Cardiac fibroblast (primary cell): ENCODE measurements at regions not wholly inside any gene's neighbourhood (a gene's known extent, or its start where the extent isn't known, plus 50 kb on each side); places are given as distances from the start of the nearest gene placed in this dataset.
"Not testable (repeated sequence)": the region's sequence is repeated elsewhere in the genome, so short reads cannot be mapped to it uniquely, and the experiment has no call there.

Experiments
- DNase-seq, 2 donors: peaks; one replicate each; pipeline versions ENCODE4 v3.0.0 to v3.0.0-alpha.2; 2010; ENCODE audit warnings: low read depth in 2 of 2
- H3K4me3 ChIP-seq, 2 donors: replicated peaks in 1 of 2; 1 replicate in 1 of 2; 2 replicates in 1 of 2; pipeline ENCODE4 v1.5.1; 2011; ENCODE audit warnings: low read depth in 2 of 2, low read length in 2 of 2, mild to moderate bottlenecking in 2 of 2, moderate library complexity in 1 of 2
- TF ChIP-seq, protein P1 (sequence below): IDR thresholded peaks from one replicate; pipeline ENCODE4 v1.5.1; 2011; ENCODE audit warnings: low read depth, mild to moderate bottlenecking, low read length, inconsistent platforms

GRCh38 chr20:1727303-1727702 lies 69.7 kb upstream of the SIRPG start:
- not testable (repeated sequence) for DNase-seq, H3K4me3 ChIP-seq

GRCh38 chr20:1724901-1725300 lies 67.3 kb upstream of the SIRPG start:
- TF ChIP-seq, protein P1, sequence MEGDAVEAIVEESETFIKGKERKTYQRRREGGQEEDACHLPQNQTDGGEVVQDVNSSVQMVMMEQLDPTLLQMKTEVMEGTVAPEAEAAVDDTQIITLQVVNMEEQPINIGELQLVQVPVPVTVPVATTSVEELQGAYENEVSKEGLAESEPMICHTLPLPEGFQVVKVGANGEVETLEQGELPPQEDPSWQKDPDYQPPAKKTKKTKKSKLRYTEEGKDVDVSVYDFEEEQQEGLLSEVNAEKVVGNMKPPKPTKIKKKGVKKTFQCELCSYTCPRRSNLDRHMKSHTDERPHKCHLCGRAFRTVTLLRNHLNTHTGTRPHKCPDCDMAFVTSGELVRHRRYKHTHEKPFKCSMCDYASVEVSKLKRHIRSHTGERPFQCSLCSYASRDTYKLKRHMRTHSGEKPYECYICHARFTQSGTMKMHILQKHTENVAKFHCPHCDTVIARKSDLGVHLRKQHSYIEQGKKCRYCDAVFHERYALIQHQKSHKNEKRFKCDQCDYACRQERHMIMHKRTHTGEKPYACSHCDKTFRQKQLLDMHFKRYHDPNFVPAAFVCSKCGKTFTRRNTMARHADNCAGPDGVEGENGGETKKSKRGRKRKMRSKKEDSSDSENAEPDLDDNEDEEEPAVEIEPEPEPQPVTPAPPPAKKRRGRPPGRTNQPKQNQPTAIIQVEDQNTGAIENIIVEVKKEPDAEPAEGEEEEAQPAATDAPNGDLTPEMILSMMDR: no peak
- H3K4me3 ChIP-seq: no peak overlapping the region
- DNase-seq: no peak

GRCh38 chr20:1722513-1723050 lies 65.0 kb upstream of the SIRPG start:
- H3K4me3 ChIP-seq: no peak overlapping the region
- TF ChIP-seq, protein P1: no peak
- no peak for DNase-seq

DNA sequence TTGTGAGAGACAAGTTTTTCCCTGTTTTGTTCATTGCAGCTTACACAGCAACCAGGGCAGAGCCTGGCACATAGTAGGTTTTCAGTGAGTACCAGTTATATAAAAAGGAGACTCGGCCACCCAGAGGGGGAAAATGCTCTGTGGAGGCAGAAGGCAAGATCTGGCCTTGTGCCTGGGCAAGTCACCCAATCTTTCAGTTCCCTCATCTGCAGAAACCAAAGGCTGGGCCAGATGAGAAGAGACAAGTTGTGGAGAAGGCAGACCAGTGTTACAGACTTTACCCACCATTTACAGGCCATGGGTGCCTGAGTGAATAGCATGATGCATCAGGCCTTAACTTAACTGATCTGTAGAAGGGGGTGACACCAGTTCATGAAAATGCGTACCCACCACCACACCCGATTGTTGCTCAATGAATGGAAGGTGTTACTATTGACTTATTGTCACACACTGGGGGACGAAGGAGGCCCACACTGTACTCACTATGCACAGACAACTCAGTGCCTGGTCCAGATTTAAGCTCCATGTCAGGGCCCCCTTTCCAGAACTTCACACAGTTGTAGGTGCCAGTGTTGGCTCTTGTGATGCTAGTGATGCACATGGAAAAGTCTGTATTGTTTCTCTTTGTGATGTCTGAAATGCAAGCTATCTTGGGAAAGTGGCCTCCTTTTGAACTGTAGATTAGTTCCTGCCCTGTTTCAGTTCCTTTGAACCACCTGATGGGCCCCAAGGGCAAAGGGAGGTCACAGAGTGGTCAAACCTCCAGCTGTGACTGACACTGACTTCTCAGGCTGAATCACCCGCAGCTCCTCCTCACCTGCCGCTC lies 64.3 kb upstream of the SIRPG start:
- H3K4me3 ChIP-seq: no peak overlapping the region
- TF ChIP-seq, protein P1: no peak
- no peak for DNase-seq

DNA sequence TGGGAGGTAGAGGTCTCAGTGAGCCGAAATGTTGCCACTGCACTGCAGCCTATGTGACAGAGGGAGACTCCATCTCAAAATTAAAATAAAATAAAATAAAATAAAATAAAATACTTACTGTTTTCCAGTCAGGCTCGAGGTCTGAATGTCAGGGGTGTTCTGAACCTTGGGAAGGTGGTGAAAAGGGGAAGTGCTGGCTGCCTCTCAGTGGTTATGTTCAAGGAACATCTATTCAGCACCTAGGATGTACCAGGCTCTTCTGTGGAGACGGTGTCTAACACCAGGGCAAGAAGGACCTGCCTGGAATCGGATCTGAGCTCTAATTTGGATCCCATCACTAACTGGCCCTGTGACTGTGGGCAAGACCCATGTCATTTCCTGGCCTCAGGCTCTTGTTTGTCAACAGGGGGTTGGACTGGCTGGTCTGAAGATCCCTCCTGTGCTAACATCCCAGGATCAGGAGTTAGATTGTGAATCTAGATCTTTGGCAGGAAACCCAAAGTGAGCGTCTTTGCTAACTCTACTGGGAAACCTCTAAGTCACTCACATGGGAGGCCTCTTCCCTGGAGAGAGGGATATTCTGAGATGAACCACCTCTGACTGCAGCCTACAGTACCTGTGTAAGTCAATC lies 63.4 kb upstream of the SIRPG start:
- H3K4me3 ChIP-seq: no peak overlapping the region
- TF ChIP-seq, protein P1: no peak
- DNase-seq: no peak

DNA sequence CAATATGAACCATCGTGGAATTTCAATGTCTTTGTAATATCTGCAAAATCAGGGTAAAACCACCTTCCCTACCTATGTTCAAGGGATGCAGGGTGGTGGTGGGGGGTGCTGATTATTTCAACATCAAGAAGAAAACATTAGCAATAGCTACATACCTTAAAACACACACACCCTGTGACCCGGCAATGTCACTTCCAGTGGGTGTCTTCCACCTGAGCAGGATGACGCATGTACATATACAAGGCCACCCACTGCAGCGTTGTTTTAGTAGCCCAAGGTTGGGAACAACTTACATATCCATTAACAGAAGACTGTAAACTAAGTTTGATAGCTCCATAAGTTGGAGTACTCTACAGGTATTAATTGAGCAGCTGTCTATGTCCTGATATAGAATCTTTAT lies 62.6 kb upstream of the SIRPG start:
- no peak for DNase-seq
- H3K4me3 ChIP-seq: no peak overlapping the region
- TF ChIP-seq, protein P1: no peak

DNA sequence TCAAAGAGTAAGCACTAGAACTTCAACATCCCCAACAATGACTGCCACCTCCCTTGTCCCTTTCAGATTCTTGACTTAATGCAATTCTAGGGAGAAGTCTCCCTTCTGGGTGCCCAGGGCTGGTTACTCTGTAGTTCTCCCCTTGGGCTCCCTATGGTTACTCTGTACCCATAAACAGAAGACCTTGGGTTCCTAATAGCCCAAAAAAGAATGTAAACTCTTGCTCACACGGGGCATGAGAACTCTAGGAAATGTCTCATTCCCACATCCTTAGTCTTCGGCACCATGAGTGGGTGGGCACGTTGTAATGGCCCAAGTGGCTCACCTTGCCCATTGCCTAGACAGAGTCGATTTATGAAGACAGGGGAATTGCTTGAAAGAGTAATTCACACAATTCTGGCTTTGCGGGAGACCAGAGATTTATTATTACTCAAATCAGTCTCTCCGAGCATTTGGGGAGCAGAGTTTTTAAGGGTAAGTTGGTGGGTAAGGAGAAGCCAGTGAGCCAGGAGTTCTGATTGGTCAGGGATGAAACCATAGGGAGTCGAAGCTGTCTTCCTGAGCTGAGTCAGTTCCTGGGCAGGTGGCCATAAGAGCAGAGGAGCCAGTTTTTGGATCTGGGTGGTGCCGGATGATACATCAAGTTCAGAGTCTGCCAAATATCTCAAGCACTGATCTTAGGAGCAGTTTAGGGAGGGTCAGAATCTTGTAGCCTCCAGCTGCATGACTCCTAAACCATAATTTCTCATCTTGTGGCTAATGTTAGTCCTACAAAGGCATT lies 61.2 kb upstream of the SIRPG start:
- no peak overlapping the region for H3K4me3 ChIP-seq
- peak; percentile 63 to 69 for DNase-seq
- TF ChIP-seq, protein P1: no peak
